ENCODE measurements at regions not wholly inside any gene's neighbourhood (a gene's known extent, or its start where the extent isn't known, plus 50 kb on each side); places are given as distances from the start of the nearest gene placed in this dataset.

DNA sequence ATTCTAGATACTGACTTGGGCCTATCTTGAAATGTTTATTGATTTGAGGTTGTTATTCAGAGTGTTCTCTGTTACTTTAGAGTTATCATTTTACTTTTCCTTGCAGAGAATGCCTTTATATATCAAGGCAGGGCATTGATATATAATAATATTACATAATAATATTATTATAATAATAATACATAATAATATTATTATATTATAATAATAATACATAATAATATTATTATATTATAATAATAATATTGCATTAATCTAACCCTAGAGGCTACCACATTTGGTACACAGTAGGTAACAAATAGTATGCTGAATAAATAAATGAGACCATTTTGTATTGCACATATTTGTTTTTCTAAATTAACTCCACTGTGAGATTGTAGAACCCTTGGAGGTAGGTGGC lies 216.3 kb downstream of the EFHB start:
- H3K27ac ChIP-seq (ENCODE audit: low read depth, low read length): no peak overlapping the region
- no peaks in the 10 kb centered on the region for H3K27me3 ChIP-seq (ENCODE audit: insufficient read depth, low read length)
- H3K9me3 ChIP-seq (ENCODE audit: insufficient read depth, low read depth, low read length): no peaks in the 10 kb centered on the region
- no peaks in the 10 kb centered on the region for H3K4me1 ChIP-seq (ENCODE audit: insufficient read depth, low read length)
- no peak overlapping the region for H3K9ac ChIP-seq (ENCODE audit: low read depth, low read length)
- H3K36me3 ChIP-seq (ENCODE audit: insufficient read depth, low read length): no peaks in the 10 kb centered on the region
- no peak overlapping the region for H3K4me3 ChIP-seq (ENCODE audit: low read length)

DNA sequence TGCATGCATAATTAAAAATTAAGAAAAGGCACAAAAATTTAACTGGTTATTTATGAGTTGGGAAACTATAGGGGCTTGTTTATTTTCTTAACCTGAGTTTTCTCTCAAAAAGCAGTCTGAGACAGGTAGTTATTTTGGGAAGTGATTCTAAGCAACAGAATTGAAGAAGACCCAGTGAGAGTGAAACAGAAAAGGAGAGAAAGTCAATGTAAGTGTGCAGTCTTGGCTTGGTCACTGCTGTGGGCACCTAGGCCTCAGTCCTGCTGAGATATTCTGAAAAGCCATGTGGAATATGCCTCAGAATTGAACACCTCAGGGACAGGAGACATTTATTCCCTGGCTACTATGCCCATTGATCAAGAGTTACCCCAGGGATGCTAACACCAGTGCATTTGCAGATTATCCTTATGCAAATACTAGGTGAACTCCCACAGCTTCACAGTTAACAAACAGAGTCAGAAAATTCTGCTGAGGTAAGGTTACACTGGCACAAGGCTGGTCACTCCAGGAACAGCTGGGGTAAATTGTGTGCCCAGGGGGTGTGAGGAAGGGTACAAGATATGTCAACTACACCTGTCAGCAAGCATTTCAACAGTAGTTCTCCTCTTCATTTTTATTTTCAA lies 222.7 kb downstream of the EFHB start:
- H3K4me3 ChIP-seq (ENCODE audit: low read length): no peak overlapping the region
- H3K27ac ChIP-seq (ENCODE audit: low read depth, low read length): no peak overlapping the region
- H3K36me3 ChIP-seq (ENCODE audit: insufficient read depth, low read length): no peaks in the 10 kb centered on the region

DNA sequence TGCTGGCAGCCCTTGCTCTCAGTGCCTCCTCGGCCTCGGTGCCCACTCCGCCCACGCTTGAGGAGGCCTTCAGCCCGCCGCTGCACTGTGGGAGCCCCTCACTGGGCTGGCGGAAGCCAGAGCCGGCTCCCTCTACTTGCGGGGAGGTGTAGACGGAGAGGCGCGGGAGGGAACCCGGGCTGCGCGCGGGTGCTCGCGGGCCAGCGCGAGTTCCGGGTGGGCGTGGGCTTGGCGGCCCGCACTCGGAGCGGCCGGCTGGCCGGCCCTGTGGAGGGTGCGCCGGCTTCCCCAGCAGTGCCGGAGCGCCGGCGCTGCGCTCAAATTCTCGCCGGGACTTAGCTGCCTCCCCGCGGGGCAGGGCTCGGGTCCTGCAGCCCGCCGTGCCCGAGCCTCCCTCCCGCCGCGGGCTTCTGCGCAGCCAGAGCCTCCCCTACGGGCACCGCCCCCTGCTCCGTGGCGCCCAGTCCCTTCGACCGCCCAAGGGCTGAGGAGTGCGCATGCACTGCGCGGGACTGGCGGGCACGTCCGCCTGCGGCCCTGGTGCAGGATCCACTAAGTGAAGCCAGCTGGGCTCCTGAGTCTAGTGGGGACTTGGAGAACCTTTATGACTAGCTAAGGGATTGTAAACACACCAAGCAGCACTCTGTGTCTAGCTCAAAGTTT lies 231.5 kb downstream of the EFHB start:
- Histone ChIP-seq H3K4me1 (ENCODE audit: insufficient read depth, low read length) (peaks cover 8% of the 10 kb centered on the region; the same call in 1 of the 2 replicates), H3K4me3 (ENCODE audit: low read length) (peak overlapping the region; percentile 51)
- 56% methylated on average over 60 of the region's 60 CpGs for WGBS

More for the DNA sequence above, 222.7 kb downstream of the EFHB start:
- Histone ChIP-seq H3K9ac (ENCODE audit: low read depth, low read length) (no peak overlapping the region), H3K9me3 (ENCODE audit: insufficient read depth, low read depth, low read length) (no peaks in the 10 kb centered on the region), H3K27me3 (ENCODE audit: insufficient read depth, low read length) (no peaks in the 10 kb centered on the region), H3K4me1 (ENCODE audit: insufficient read depth, low read length) (peaks cover 8% of the 10 kb centered on the region; the same call in 1 of the 2 replicates)

DNA sequence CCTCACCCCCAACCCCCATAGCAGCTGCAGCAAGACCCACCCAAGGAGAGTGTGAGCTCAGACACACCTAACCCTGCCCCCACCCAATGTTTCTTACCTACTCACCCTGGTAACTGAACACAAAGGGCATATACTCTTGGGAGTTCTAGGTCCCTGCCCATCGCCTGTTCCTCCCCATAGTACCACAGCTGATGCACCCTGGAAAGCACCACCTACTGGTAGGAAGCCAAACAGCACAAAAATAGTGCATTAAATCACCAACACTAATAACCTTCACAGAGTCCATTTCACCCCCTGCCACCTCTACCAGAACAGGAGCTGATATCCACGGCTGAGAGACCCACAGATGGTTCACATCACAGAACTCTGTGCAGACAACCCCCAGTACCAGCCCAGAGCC lies 245.2 kb downstream of the EFHB start:
- Histone ChIP-seq H3K9me3 (ENCODE audit: insufficient read depth, low read depth, low read length) (peaks cover 6% of the 10 kb centered on the region; the same call in 1 of the 2 replicates), H3K27me3 (ENCODE audit: insufficient read depth, low read length) (no peaks in the 10 kb centered on the region), H3K27ac (ENCODE audit: low read depth, low read length) (no peak overlapping the region), H3K4me1 (ENCODE audit: insufficient read depth, low read length) (no peaks in the 10 kb centered on the region), H3K9ac (ENCODE audit: low read depth, low read length) (no peak overlapping the region), H3K4me3 (ENCODE audit: low read length) (no peak overlapping the region), H3K36me3 (ENCODE audit: insufficient read depth, low read length) (no peaks in the 10 kb centered on the region)
- WGBS: 89% methylated on average over 2 of the region's 2 CpGs

More for the DNA sequence above, 231.5 kb downstream of the EFHB start:
- Histone ChIP-seq H3K36me3 (ENCODE audit: insufficient read depth, low read length) (no peaks in the 10 kb centered on the region), H3K9me3 (ENCODE audit: insufficient read depth, low read depth, low read length) (no peaks in the 10 kb centered on the region), H3K27ac (ENCODE audit: low read depth, low read length) (no peak overlapping the region), H3K27me3 (ENCODE audit: insufficient read depth, low read length) (0 out of 2 replicates have a peak, but pooled peaks cover 3% of the 10 kb centered on the region), H3K9ac (ENCODE audit: low read depth, low read length) (0 out of 2 replicates have a peak overlapping the region, but pooled peaks have one; percentile 1)

DNA sequence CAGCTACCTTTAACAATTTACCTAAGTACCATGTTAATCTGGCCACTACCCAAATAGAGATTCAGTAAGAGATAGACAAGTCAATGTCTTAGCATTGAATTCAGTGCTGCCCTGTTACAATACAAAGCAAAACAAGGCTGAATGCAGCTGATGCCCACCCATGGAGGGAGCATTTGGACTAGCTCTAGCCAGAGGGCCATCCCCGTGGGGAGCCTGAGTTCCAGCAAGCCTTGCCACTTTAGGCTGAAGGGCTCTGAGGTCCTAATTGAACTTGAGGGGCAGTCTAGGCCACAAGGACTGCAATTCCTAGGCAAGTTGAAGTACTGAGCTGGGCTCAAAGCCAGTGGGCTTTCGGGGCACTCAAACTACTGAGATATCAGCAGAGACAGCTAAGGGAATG lies 265.9 kb downstream of the EFHB start:
- Histone ChIP-seq H3K9ac (ENCODE audit: low read depth, low read length) (no peak overlapping the region), H3K36me3 (ENCODE audit: insufficient read depth, low read length) (no peaks in the 10 kb centered on the region), H3K27ac (ENCODE audit: low read depth, low read length) (no peak overlapping the region), H3K4me1 (ENCODE audit: insufficient read depth, low read length) (no peaks in the 10 kb centered on the region), H3K9me3 (ENCODE audit: insufficient read depth, low read depth, low read length) (no peaks in the 10 kb centered on the region), H3K27me3 (ENCODE audit: insufficient read depth, low read length) (no peaks in the 10 kb centered on the region), H3K4me3 (ENCODE audit: low read length) (no peak overlapping the region)
- 80% methylated on average over 2 of the region's 2 CpGs for WGBS

- H3K27ac ChIP-seq (ENCODE audit: low read depth, low read length): no peak overlapping the region
- H3K27me3 ChIP-seq (ENCODE audit: insufficient read depth, low read length): no peaks in the 10 kb centered on the region
- H3K9ac ChIP-seq (ENCODE audit: low read depth, low read length): no peak overlapping the region
- H3K4me3 ChIP-seq (ENCODE audit: low read length): no peak overlapping the region
- H3K9me3 ChIP-seq (ENCODE audit: insufficient read depth, low read depth, low read length): no peaks in the 10 kb centered on the region
- no peaks in the 10 kb centered on the region for H3K4me1 ChIP-seq (ENCODE audit: insufficient read depth, low read length)
- no peaks in the 10 kb centered on the region for H3K36me3 ChIP-seq (ENCODE audit: insufficient read depth, low read length)
- 97% methylated on average over 6 of the region's 6 CpGs for WGBS
These were observed 271.5 kb downstream of the EFHB start for GRCh38 chr3:19662486-19662885.

GRCh38 chr3:19652336-19652735 lies 281.7 kb downstream of the EFHB start:
- Histone ChIP-seq H3K4me3 (ENCODE audit: low read length) (no peak overlapping the region), H3K9me3 (ENCODE audit: insufficient read depth, low read depth, low read length) (peaks cover 25% of the 10 kb centered on the region), H3K36me3 (ENCODE audit: insufficient read depth, low read length) (no peaks in the 10 kb centered on the region), H3K9ac (ENCODE audit: low read depth, low read length) (no peak overlapping the region), H3K27ac (ENCODE audit: low read depth, low read length) (no peak overlapping the region), H3K27me3 (ENCODE audit: insufficient read depth, low read length) (no peaks in the 10 kb centered on the region), H3K4me1 (ENCODE audit: insufficient read depth, low read length) (peaks cover 4% of the 10 kb centered on the region; the same call in 1 of the 2 replicates)

DNA sequence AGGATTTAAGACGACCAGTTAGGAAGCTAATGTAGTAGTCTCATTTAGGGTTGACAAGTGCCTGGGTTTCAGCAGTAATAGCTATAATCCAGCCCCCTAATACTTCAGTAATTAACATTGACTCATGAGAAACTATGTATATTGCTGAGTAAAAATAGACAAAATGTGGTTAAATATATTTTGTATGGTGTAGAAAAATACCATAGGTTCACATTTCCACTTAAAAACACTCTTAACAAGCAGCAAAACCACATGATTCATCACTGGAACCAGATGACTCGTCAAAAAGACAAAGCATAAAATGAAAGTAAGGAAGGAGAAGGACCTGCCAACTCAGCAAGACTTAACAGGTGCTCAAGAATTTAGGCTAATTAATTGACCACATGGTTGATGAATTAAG lies 288.9 kb downstream of the EFHB start:
- Histone ChIP-seq H3K27me3 (ENCODE audit: insufficient read depth, low read length) (no peaks in the 10 kb centered on the region), H3K9me3 (ENCODE audit: insufficient read depth, low read depth, low read length) (no peaks in the 10 kb centered on the region), H3K36me3 (ENCODE audit: insufficient read depth, low read length) (no peaks in the 10 kb centered on the region), H3K4me3 (ENCODE audit: low read length) (no peak overlapping the region), H3K9ac (ENCODE audit: low read depth, low read length) (no peak overlapping the region), H3K4me1 (ENCODE audit: insufficient read depth, low read length) (no peaks in the 10 kb centered on the region), H3K27ac (ENCODE audit: low read depth, low read length) (no peak overlapping the region)
- WGBS: 95% methylated on average over 2 of the region's 2 CpGs

- H3K27ac ChIP-seq (ENCODE audit: low read depth, low read length): no peak overlapping the region
- WGBS: 97% methylated on average over 2 of the region's 2 CpGs
- H3K36me3 ChIP-seq (ENCODE audit: insufficient read depth, low read length): no peaks in the 10 kb centered on the region
- no peaks in the 10 kb centered on the region for H3K4me1 ChIP-seq (ENCODE audit: insufficient read depth, low read length)
- no peaks in the 10 kb centered on the region for H3K9me3 ChIP-seq (ENCODE audit: insufficient read depth, low read depth, low read length)
- H3K27me3 ChIP-seq (ENCODE audit: insufficient read depth, low read length): no peaks in the 10 kb centered on the region
- no peak overlapping the region for H3K4me3 ChIP-seq (ENCODE audit: low read length)
- no peak overlapping the region for H3K9ac ChIP-seq (ENCODE audit: low read depth, low read length)
These were observed 289.6 kb downstream of the EFHB start for GRCh38 chr3:19644405-19644804.

- H3K27ac ChIP-seq (ENCODE audit: low read depth, low read length): no peak overlapping the region
- no peaks in the 10 kb centered on the region for H3K9me3 ChIP-seq (ENCODE audit: insufficient read depth, low read depth, low read length)
- no peaks in the 10 kb centered on the region for H3K36me3 ChIP-seq (ENCODE audit: insufficient read depth, low read length)
- H3K27me3 ChIP-seq (ENCODE audit: insufficient read depth, low read length): no peaks in the 10 kb centered on the region
- no peak overlapping the region for H3K4me3 ChIP-seq (ENCODE audit: low read length)
- H3K4me1 ChIP-seq (ENCODE audit: insufficient read depth, low read length): no peaks in the 10 kb centered on the region
- WGBS: 96% methylated on average over 2 of the region's 2 CpGs
- no peak overlapping the region for H3K9ac ChIP-seq (ENCODE audit: low read depth, low read length)
These were observed 292.6 kb downstream of the EFHB start for GRCh38 chr3:19641408-19641807.

- Histone ChIP-seq H3K27ac (ENCODE audit: low read depth, low read length) (no peak overlapping the region), H3K9me3 (ENCODE audit: insufficient read depth, low read depth, low read length) (no peaks in the 10 kb centered on the region), H3K9ac (ENCODE audit: low read depth, low read length) (no peak overlapping the region), H3K27me3 (ENCODE audit: insufficient read depth, low read length) (no peaks in the 10 kb centered on the region), H3K4me3 (ENCODE audit: low read length) (no peak overlapping the region), H3K4me1 (ENCODE audit: insufficient read depth, low read length) (peaks cover 7% of the 10 kb centered on the region; the same call in 1 of the 2 replicates), H3K36me3 (ENCODE audit: insufficient read depth, low read length) (no peaks in the 10 kb centered on the region)
- 89% methylated on average over 5 of the region's 5 CpGs for WGBS
These were observed 301.6 kb downstream of the EFHB start for GRCh38 chr3:19632099-19633074.
